H1 (cell line): ENCODE measurements at regions not wholly inside any gene's neighbourhood (a gene's known extent, or its start where the extent isn't known, plus 50 kb on each side); places are given as distances from the start of the nearest gene placed in this dataset.
A peak's percentile ranks its signal among the peaks of the same experiment; 100 is the strongest.

Experiments used
- CTCF ChIA-PET: fragments of 300-600 bp; sonication (Branson Sonifier 250); formaldehyde crosslinking; loops from one replicate; lab custom pipeline; 2021; ENCODE audit not compliant: partially characterized antibody; lab: Charles Lee
- POLR2A ChIA-PET: fragments of 300-600 bp; sonication (Branson Sonifier 250); formaldehyde crosslinking; loops from one replicate; lab custom pipeline; 2021; ENCODE audit warnings: inconsistent platforms; ENCODE audit not compliant: partially characterized antibody; lab: Charles Lee
- DNase-seq, 2 experiments: peaks; one replicate each; pipeline versions ENCODE4 v3.0.0 to v3.0.0-alpha.2; 2010 to 2022; ENCODE audit warnings: low spot score in 2 of 2, low read depth in 1 of 2, mixed read lengths in 1 of 2
- FAIRE-seq: peaks from 2 replicates; lab custom pipeline; 2011; peaks lifted over from hg19 to GRCh38; lab: Jason Lieb, UNC
- H2AFZ ChIP-seq: 2 replicates; pipeline ENCODE4 v1.8.1; 2012; ENCODE audit warnings: low read length, inconsistent platforms
- H2AK5ac ChIP-seq: 2 replicates; pipeline ENCODE4 v1.6.1; 2013; ENCODE audit warnings: low read depth, low read length
- H2BK120ac ChIP-seq: replicated peaks from 2 replicates; pipeline ENCODE3; 2013; ENCODE audit warnings: low read depth, low read length, inconsistent platforms
- H2BK12ac ChIP-seq: 2 replicates; pipeline ENCODE4 v1.6.1; 2013; ENCODE audit warnings: low read depth, low read length
- H2BK15ac ChIP-seq: 2 replicates; pipeline ENCODE4 v1.6.1; 2013; ENCODE audit warnings: low read length
- H2BK20ac ChIP-seq: 2 replicates; pipeline ENCODE4 v1.6.1; 2013; ENCODE audit warnings: low read length
- H2BK5ac ChIP-seq: 2 replicates; pipeline ENCODE4 v1.6.1; 2013; ENCODE audit warnings: low read depth, low read length
- H3K14ac ChIP-seq: 2 replicates; pipeline ENCODE4 v1.6.1; 2013; ENCODE audit warnings: inconsistent platforms; ENCODE audit not compliant: insufficient read length
- H3K18ac ChIP-seq: 2 replicates; pipeline ENCODE4 v1.6.1; 2013; ENCODE audit warnings: low read length; ENCODE audit errors: extremely low read depth
- H3K23ac ChIP-seq: 2 replicates; pipeline ENCODE4 v1.6.1; 2013; ENCODE audit warnings: inconsistent platforms; ENCODE audit not compliant: insufficient read length
- H3K23me2 ChIP-seq: 2 replicates; pipeline ENCODE4 v1.6.1; 2013; ENCODE audit warnings: low read depth, low read length
- H3K27ac ChIP-seq: 2 replicates; pipeline ENCODE4 v1.6.1; 2011; ENCODE audit warnings: low read depth, low read length, inconsistent platforms
- H3K27me3 ChIP-seq, 4 experiments: replicated peaks in 1 of 4; 1 replicate in 1 of 4; 2 replicates in 3 of 4; pipeline versions ENCODE4 v1.6.1 to v1.8.1; 2011 to 2013; ENCODE audit warnings: low read length in 3 of 4, mild to moderate bottlenecking in 3 of 4, inconsistent platforms in 2 of 4, mixed read lengths in 2 of 4, moderate library complexity in 1 of 4; ENCODE audit not compliant: control insufficient read depth in 3 of 4, insufficient read depth in 3 of 4; ENCODE audit errors: extremely low read depth in 1 of 4
- H3K36me3 ChIP-seq, 4 experiments: 2 replicates each; pipeline versions ENCODE4 v1.6.1 to v1.8.1; 2011 to 2013; ENCODE audit warnings: mild to moderate bottlenecking in 4 of 4, low read length in 3 of 4, moderate library complexity in 2 of 4, control low read depth in 1 of 4, inconsistent platforms in 1 of 4; ENCODE audit not compliant: insufficient read depth in 4 of 4, control insufficient read depth in 2 of 4
- H3K4ac ChIP-seq: replicated peaks from 2 replicates; pipeline ENCODE3; 2013; ENCODE audit warnings: low read length, low read depth, mixed read lengths, inconsistent platforms; ENCODE audit not compliant: insufficient read length
- H3K4me1 ChIP-seq, 4 experiments: replicated peaks in 1 of 4; 1 replicate in 1 of 4; 2 replicates in 3 of 4; pipeline versions ENCODE4 v1.6.1 to v1.8.1; 2011 to 2013; ENCODE audit warnings: low read length in 3 of 4, inconsistent platforms in 2 of 4, mixed read lengths in 1 of 4; ENCODE audit not compliant: insufficient read depth in 4 of 4, control insufficient read depth in 3 of 4
- H3K4me2 ChIP-seq, 2 experiments: 2 replicates each; pipeline versions ENCODE4 v1.6.1 to v1.8.1; 2011 to 2013; ENCODE audit warnings: low read depth in 2 of 2, low read length in 2 of 2, control low read depth in 1 of 2, inconsistent platforms in 1 of 2, mild to moderate bottlenecking in 1 of 2; ENCODE audit not compliant: insufficient read depth in 1 of 2
- H3K4me3 ChIP-seq, 4 experiments: fragments of 200-600, 300-600 bp in 1 of 4; sonication (generic), shearing (Covaris generic), sonication (Bioruptor Twin) in 1 of 4; 2 replicates each; pipeline versions ENCODE4 v1.5.1 to v1.8.1; 2011 to 2016; ENCODE audit warnings: low read length in 4 of 4, low read depth in 3 of 4, control low read depth in 2 of 4, inconsistent platforms in 2 of 4, mild to moderate bottlenecking in 2 of 4, mixed read lengths in 1 of 4, moderate library complexity in 1 of 4; ENCODE audit not compliant: insufficient read depth in 2 of 4; ENCODE audit errors: extremely low read depth in 1 of 4
- H3K56ac ChIP-seq: replicated peaks from 2 replicates; pipeline ENCODE3; 2013; ENCODE audit warnings: low read depth, mild to moderate bottlenecking, mixed read lengths, low read length, inconsistent platforms; ENCODE audit not compliant: insufficient read length
- H3K79me1 ChIP-seq: 2 replicates; pipeline ENCODE4 v1.6.1; 2013; ENCODE audit warnings: low read depth, low read length, control low read depth
- H3K79me2 ChIP-seq, 2 experiments: 2 replicates each; pipeline versions ENCODE4 v1.6.1 to v1.8.1; 2012 to 2013; ENCODE audit warnings: low read length in 2 of 2, mild to moderate bottlenecking in 2 of 2, inconsistent platforms in 1 of 2; ENCODE audit not compliant: insufficient read depth in 2 of 2, control insufficient read depth in 1 of 2
- H3K9ac ChIP-seq, 4 experiments: replicated peaks in 1 of 4; 1 replicate in 1 of 4; 2 replicates in 3 of 4; pipeline versions ENCODE4 v1.6.1 to v1.8.1; 2011 to 2013; ENCODE audit warnings: low read depth in 3 of 4, low read length in 3 of 4, control low read depth in 2 of 4, mild to moderate bottlenecking in 2 of 4, moderate library complexity in 2 of 4, inconsistent platforms in 1 of 4; ENCODE audit errors: extremely low read depth in 1 of 4
- H3K9me3 ChIP-seq, 2 experiments: 2 replicates each; pipeline versions ENCODE4 v1.6.1 to v1.8.1; 2012 to 2013; ENCODE audit warnings: mild to moderate bottlenecking in 2 of 2, moderate library complexity in 2 of 2, control low read depth in 1 of 2, inconsistent platforms in 1 of 2, low read depth in 1 of 2, low read length in 1 of 2, mixed read lengths in 1 of 2; ENCODE audit not compliant: insufficient read depth in 2 of 2
- H4K20me1 ChIP-seq, 2 experiments: replicated peaks in 1 of 2; 2 replicates each; pipeline versions ENCODE3 to v1.8.1; 2011 to 2013; ENCODE audit warnings: inconsistent platforms in 2 of 2, low read length in 2 of 2, mild to moderate bottlenecking in 1 of 2; ENCODE audit not compliant: insufficient read depth in 2 of 2, control insufficient read depth in 1 of 2
- H4K5ac ChIP-seq: 2 replicates; pipeline ENCODE4 v1.6.1; 2013; ENCODE audit warnings: low read length, low read depth, mixed read lengths, inconsistent platforms; ENCODE audit not compliant: insufficient read length
- H4K8ac ChIP-seq: 2 replicates; pipeline ENCODE4 v1.8.0; 2013; ENCODE audit warnings: mild to moderate bottlenecking, moderate library complexity, low read length, inconsistent platforms; ENCODE audit not compliant: insufficient read depth; ENCODE audit errors: extremely low read depth
- H4K91ac ChIP-seq: replicated peaks from 2 replicates; pipeline ENCODE3; 2013; ENCODE audit warnings: low read length, mixed read lengths, inconsistent platforms; ENCODE audit not compliant: insufficient read length
- CBX8 ChIP-seq: fragments of 300-800, 300-1000 bp; sonication (generic); IDR thresholded peaks from 2 replicates; pipeline ENCODE4 v1.7.1; 2016; ENCODE audit warnings: low read depth, low read length, borderline replicate concordance
- CEBPB ChIP-seq: IDR thresholded peaks from 2 replicates; pipeline ENCODE4 v1.6.1; 2012; ENCODE audit warnings: low read depth, low read length
- RBBP5 ChIP-seq: IDR thresholded peaks from 2 replicates; pipeline ENCODE4 v1.7.1; 2012; ENCODE audit warnings: low read depth, mild to moderate bottlenecking, inconsistent platforms, low read length, moderate library complexity, borderline replicate concordance
- WGBS, 2 experiments: shearing (Covaris generic) in 1 of 2; methylation state at CpG; one replicate each; pipeline versions ENCODE4 v1.1.6 to v1.1.7; 2013 to 2015; ENCODE audit warnings: low lambda C conversion rate in 2 of 2, mixed read lengths in 2 of 2, inconsistent platforms in 1 of 2, low coverage in 1 of 2, missing lambda C conversion rate in 1 of 2; ENCODE audit not compliant: insufficient replicate concordance in 2 of 2, insufficient coverage in 1 of 2, insufficient read length in 1 of 2; ENCODE audit errors: extremely low coverage in 1 of 2, missing lambda C conversion rate in 1 of 2; 5-methylcytosine and 5-hydroxymethylcytosine counted together

GRCh38 chr1:106459418-106459817, 597.1 kb upstream of the PRMT6 start:
- Histone ChIP-seq H3K79me1 (no peaks in the 10 kb centered on the region), H3K36me3 (no peaks in the 10 kb centered on the region), H3K79me2 (no peaks in the 10 kb centered on the region), H2BK20ac (no peak overlapping the region), H2AFZ (no peak overlapping the region), H2BK5ac (no peak overlapping the region), H3K18ac (no peak overlapping the region), H3K23ac (no peak overlapping the region), H3K4ac (no peak overlapping the region), H3K4me1 (no peaks in the 10 kb centered on the region), H2BK15ac (no peak overlapping the region), H4K8ac (no peak overlapping the region), H2AK5ac (no peak overlapping the region), H3K4me2 (no peak overlapping the region), H3K9me3 (no peaks in the 10 kb centered on the region), H4K20me1 (no peaks in the 10 kb centered on the region), H2BK12ac (no peak overlapping the region), H4K5ac (no peak overlapping the region), H3K9ac (no peak overlapping the region), H3K14ac (no peak overlapping the region), H3K27me3 (no peaks in the 10 kb centered on the region), H3K23me2 (no peaks in the 10 kb centered on the region), H3K4me3 (no peak overlapping the region), H2BK120ac (no peak overlapping the region), H3K27ac (no peak overlapping the region), H4K91ac (no peak overlapping the region), H3K56ac (no peak overlapping the region)
- no peak for DNase-seq
- ChIA-PET CTCF (no interaction called here), POLR2A (no interaction called here)
- 87% methylated on average over 2 of the region's 2 CpGs; no CpG with 5 or more reads in 1 of the 2 experiments for WGBS, 2 experiments
- no peak for TF ChIP-seq CBX8
- peak; percentile 64; the same call in 1 of the 2 replicates for TF ChIP-seq CEBPB
- no peak for TF ChIP-seq RBBP5
- FAIRE-seq: no peak
